Mucosa of descending colon (tissue), 3 donors: ENCODE measurements at regions not wholly inside any gene's neighbourhood (a gene's known extent, or its start where the extent isn't known, plus 50 kb on each side); places are given as distances from the start of the nearest gene placed in this dataset.
"Not testable (repeated sequence)": the region's sequence is repeated elsewhere in the genome, so short reads cannot be mapped to it uniquely, and the experiment has no call there.

ENCODE experiments used
- ATAC-seq: fragments of 200-7000 bp; cut with Tn5 transposase; one replicate; pipeline ENCODE4 v1.9.1; 2020; ENCODE audit warnings: mild to moderate bottlenecking, moderate library complexity
- DNase-seq, 3 donors: peaks; one replicate each; pipeline ENCODE4 v3.0.0-alpha.2; 2020
- H3K36me3 ChIP-seq: fragments of 200-600 bp; one replicate; pipeline ENCODE4 v1.8.0; 2021; ENCODE audit warnings: low read depth, mild to moderate bottlenecking
- H3K4me1 ChIP-seq: fragments of 200-600 bp; one replicate; pipeline ENCODE4 v1.8.0; 2021; ENCODE audit warnings: low read depth, mild to moderate bottlenecking
- H3K4me3 ChIP-seq: fragments of 200-600 bp; one replicate; pipeline ENCODE4 v1.8.0; 2021; ENCODE audit warnings: mild to moderate bottlenecking
- H3K9me3 ChIP-seq: fragments of 200-600 bp; one replicate; pipeline ENCODE4 v1.8.0; 2021; ENCODE audit warnings: mild to moderate bottlenecking
- CTCF ChIP-seq: fragments of 200-600 bp; IDR thresholded peaks from one replicate; pipeline ENCODE4 v1.8.0; 2022; ENCODE audit warnings: antibody characterized with exemption, mild to moderate bottlenecking
- intact Hi-C, 2 donors: fragments of 100-400 bp; cut with DNase I in 1 of 2; cut with micrococcal nuclease in 1 of 2; formaldehyde crosslinking; loops; one replicate each; pipeline versions ENCODE4 v1.11.0 to v1.11.1; 2022; cut with DNase I, micrococcal nuclease
- donor health status: DM: no; HTN: no; CAD: no; lungs with moderate emphysema.
- donor health status: DM: no; HTN: no; CAD: no.
- donor health status: DM: no; HTN: yes; CAD: no.

GRCh38 chr4:12359420-12359819 is 930.7 kb upstream of the HS3ST1 start:
- Histone ChIP-seq H3K4me1 (peaks cover 5% of the 10 kb centered on the region), H3K9me3 (no peaks in the 10 kb centered on the region), H3K4me3 (no peak overlapping the region), H3K36me3 (no peaks in the 10 kb centered on the region)
- TF ChIP-seq CTCF = no peak
- DNase-seq (no peak), ATAC-seq (no peak)
- intact Hi-C loops = no loop called here

GRCh38 chr4:12333083-12333482 is 904.4 kb upstream of the HS3ST1 start:
- intact Hi-C loops, DNase-seq, H3K4me3 ChIP-seq, H3K4me1 ChIP-seq, ATAC-seq, H3K9me3 ChIP-seq, H3K36me3 ChIP-seq: not testable (repeated sequence)

- TF ChIP-seq CTCF = no peak
- DNase-seq (no peak), ATAC-seq (no peak)
- H3K36me3 ChIP-seq = no peaks in the 10 kb centered on the region
- no peaks in the 10 kb centered on the region for H3K9me3 ChIP-seq
- intact Hi-C loops = no loop called here
- no peaks in the 10 kb centered on the region for H3K4me1 ChIP-seq
- no peak overlapping the region for H3K4me3 ChIP-seq
Measured at GRCh38 chr4:12324965-12325364, 896.3 kb upstream of the HS3ST1 start.

- Histone ChIP-seq H3K4me1 (no peaks in the 10 kb centered on the region), H3K9me3 (no peaks in the 10 kb centered on the region), H3K36me3 (no peaks in the 10 kb centered on the region), H3K4me3 (no peak overlapping the region)
- DNase-seq = no peak
- no peak for ATAC-seq
- TF ChIP-seq CTCF = no peak
- intact Hi-C loops = no loop called here
Measured at GRCh38 chr4:12319765-12320164, 891.1 kb upstream of the HS3ST1 start.

GRCh38 chr4:12304905-12305304 is 876.2 kb upstream of the HS3ST1 start:
- H3K36me3 ChIP-seq = no peaks in the 10 kb centered on the region
- intact Hi-C loops = no loop called here
- H3K9me3 ChIP-seq = no peaks in the 10 kb centered on the region
- ATAC-seq (no peak), DNase-seq (no peak)
- no peak overlapping the region for H3K4me3 ChIP-seq
- no peaks in the 10 kb centered on the region for H3K4me1 ChIP-seq
- TF ChIP-seq CTCF = no peak

DNA sequence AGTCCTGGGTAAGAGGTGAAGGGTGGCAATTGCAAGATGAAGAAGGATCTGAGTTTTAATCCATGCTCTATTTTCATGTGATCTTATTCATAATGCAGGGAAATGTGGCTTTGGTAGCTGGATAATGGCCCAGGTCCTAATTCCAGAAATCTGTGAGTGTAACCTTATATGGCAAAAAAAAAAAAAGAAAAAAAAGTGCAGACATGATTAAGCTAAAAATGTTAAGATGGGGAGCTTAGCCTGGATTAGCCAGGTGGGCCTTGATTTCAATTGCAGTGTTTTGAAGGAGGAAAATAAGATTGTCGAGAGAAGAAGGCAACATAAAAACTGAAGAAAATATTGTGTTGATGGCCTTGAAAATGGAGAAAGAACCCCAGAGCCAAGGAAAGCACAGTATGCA is 867.7 kb upstream of the HS3ST1 start:
- no peaks in the 10 kb centered on the region for H3K4me1 ChIP-seq
- no peaks in the 10 kb centered on the region for H3K9me3 ChIP-seq
- no peak for TF ChIP-seq CTCF
- H3K4me3 ChIP-seq = no peak overlapping the region
- H3K36me3 ChIP-seq = no peaks in the 10 kb centered on the region
- intact Hi-C loops = no loop called here
- DNase-seq (no peak), ATAC-seq (no peak)
